GM12891 (cell line): ENCODE measurements at regions not wholly inside any gene's neighbourhood (a gene's known extent, or its start where the extent isn't known, plus 50 kb on each side); places are given as distances from the start of the nearest gene placed in this dataset.

Experiments
- POLR2A ChIP-seq: IDR thresholded peaks from 2 replicates; pipeline ENCODE4 v1.6.1; 2011; ENCODE audit warnings: low read depth, low read length, control low read depth
- POLR2AphosphoS5 ChIP-seq: IDR thresholded peaks from 2 replicates; pipeline ENCODE4 v1.6.1; 2011; ENCODE audit warnings: low read depth, low read length, control low read depth
- SPI1 ChIP-seq: IDR thresholded peaks from 2 replicates; pipeline ENCODE4 v1.6.1; 2011; ENCODE audit warnings: low read depth, low read length, control low read depth
- TAF1 ChIP-seq: IDR thresholded peaks from 2 replicates; pipeline ENCODE4 v1.6.1; 2011; ENCODE audit warnings: low read depth, low read length, control low read depth

DNA sequence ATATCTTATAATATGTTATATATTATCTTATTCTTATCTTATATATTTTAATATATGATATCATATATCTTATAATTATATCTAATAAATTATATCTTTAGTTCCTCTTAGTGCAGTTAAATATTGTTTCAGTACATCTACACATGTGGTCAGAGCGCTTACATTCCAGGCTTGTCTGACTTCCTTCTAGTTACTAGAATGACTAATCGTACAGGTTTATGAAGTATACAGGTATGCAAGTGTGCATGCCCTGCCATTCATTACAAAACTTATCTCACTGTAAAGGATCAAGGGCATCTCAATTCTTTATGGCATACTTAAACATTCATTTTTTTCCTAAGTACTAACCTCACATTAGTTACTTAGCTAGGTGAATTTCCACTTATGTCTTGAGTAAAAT is 1278.0 kb upstream of the MAP3K7 start:
- TF ChIP-seq POLR2A (no peak), POLR2AphosphoS5 (no peak), TAF1 (no peak), SPI1 (no peak)
